SK-N-SH treated with all-trans-retinoic acid at 6 μM for 48 hours (cell line): ENCODE measurements at regions not wholly inside any gene's neighbourhood (a gene's known extent, or its start where the extent isn't known, plus 50 kb on each side); places are given as distances from the start of the nearest gene placed in this dataset.

Source experiments
- ATAC-seq: fragments of 200-7000 bp; cut with Tn5 transposase; 3 replicates; pipeline ENCODE4 v1.9.1; 2020; ENCODE audit warnings: mild to moderate bottlenecking, moderate library complexity
- ARNTL ChIP-seq: fragments of 450-650 bp; formaldehyde crosslinking; IDR thresholded peaks from 2 replicates; pipeline ENCODE4 v1.5.0; 2020; ENCODE audit warnings: low read depth, mild to moderate bottlenecking, moderate library complexity, borderline replicate concordance
- BACH2 ChIP-seq: fragments of 250-450 bp; sonication (Bioruptor Pico); IDR thresholded peaks from 2 replicates; pipeline ENCODE4 v1.9.0; 2021; ENCODE audit warnings: mild to moderate bottlenecking, borderline replicate concordance
- CREB5 ChIP-seq: fragments of 250-450 bp; sonication (Bioruptor Pico); IDR thresholded peaks from 2 replicates; pipeline ENCODE4 v1.5.1; 2020; ENCODE audit warnings: low read depth, mild to moderate bottlenecking, moderate library complexity
- CSDC2 ChIP-seq: fragments of 250-450 bp; sonication (Bioruptor Pico); IDR thresholded peaks from 2 replicates; pipeline ENCODE4 v1.5.0; 2020; ENCODE audit warnings: mild to moderate bottlenecking, moderate library complexity
- ESRRG ChIP-seq: fragments of 250-450 bp; sonication (Bioruptor Pico); IDR thresholded peaks from 2 replicates; pipeline ENCODE4 v1.6.1; 2021; ENCODE audit warnings: mild to moderate bottlenecking
- GLIS3 ChIP-seq: fragments of 250-450 bp; sonication (Bioruptor Pico); IDR thresholded peaks from 2 replicates; pipeline ENCODE4 v1.5.0; 2020; ENCODE audit warnings: mild to moderate bottlenecking, moderate library complexity
- ISL1 ChIP-seq: fragments of 250-450 bp; sonication (Bioruptor Pico); IDR thresholded peaks from 2 replicates; pipeline ENCODE4 v2.1.2; 2022; ENCODE audit warnings: mild to moderate bottlenecking, moderate library complexity
- OSR1 ChIP-seq: fragments of 250-450 bp; sonication (Bioruptor Pico); IDR thresholded peaks from 2 replicates; pipeline ENCODE4 v1.8.0; 2022; ENCODE audit warnings: moderate library complexity, mild to moderate bottlenecking, inconsistent platforms
- PATZ1 ChIP-seq: fragments of 250-450 bp; sonication (Bioruptor Pico); IDR thresholded peaks from 2 replicates; pipeline ENCODE4 v1.8.0; 2020; ENCODE audit warnings: mild to moderate bottlenecking, moderate library complexity, borderline replicate concordance
- PPARA ChIP-seq: fragments of 250-450 bp; sonication (Bioruptor Pico); IDR thresholded peaks from 2 replicates; pipeline ENCODE4 v1.5.0; 2020; ENCODE audit warnings: mild to moderate bottlenecking, borderline replicate concordance
- RARB ChIP-seq: fragments of 250-450 bp; sonication (Bioruptor Pico); IDR thresholded peaks from 2 replicates; pipeline ENCODE4 v1.8.0; 2021; ENCODE audit warnings: mild to moderate bottlenecking, moderate library complexity
- SNAI2 ChIP-seq: fragments of 250-450 bp; sonication (Bioruptor Pico); IDR thresholded peaks from 2 replicates; pipeline ENCODE4 v1.5.0; 2020; ENCODE audit warnings: mild to moderate bottlenecking, moderate library complexity
- TCF4 ChIP-seq: fragments of 250-450 bp; sonication (Bioruptor Pico); IDR thresholded peaks from 2 replicates; pipeline ENCODE4 v1.8.0; 2021; ENCODE audit warnings: mild to moderate bottlenecking, moderate library complexity, borderline replicate concordance
- TOX ChIP-seq: fragments of 250-450 bp; sonication (Bioruptor Pico); IDR thresholded peaks from 2 replicates; pipeline ENCODE4 v1.8.0; 2021; ENCODE audit warnings: mild to moderate bottlenecking, moderate library complexity, borderline replicate concordance
- ZC3H10 ChIP-seq: fragments of 250-450 bp; sonication (Bioruptor Pico); IDR thresholded peaks from 2 replicates; pipeline ENCODE4 v1.5.1; 2021; ENCODE audit warnings: mild to moderate bottlenecking, moderate library complexity
- ZFP3 ChIP-seq: fragments of 250-450 bp; sonication (Bioruptor Pico); IDR thresholded peaks from 2 replicates; pipeline ENCODE4 v1.5.0; 2020; ENCODE audit warnings: mild to moderate bottlenecking, moderate library complexity
- ZFP30 ChIP-seq: fragments of 450-650 bp; formaldehyde crosslinking; IDR thresholded peaks from 2 replicates; pipeline ENCODE4 v1.5.0; 2022; ENCODE audit warnings: mild to moderate bottlenecking, moderate library complexity
- ZNF565 ChIP-seq: fragments of 450-650 bp; formaldehyde crosslinking; conservative IDR thresholded peaks from 2 replicates; pipeline ENCODE4 v1.5.0; 2020; ENCODE audit warnings: low read depth, mild to moderate bottlenecking, moderate library complexity
- ZNF70 ChIP-seq: fragments of 450-650 bp; formaldehyde crosslinking; IDR thresholded peaks from 2 replicates; pipeline ENCODE4 v1.5.0; 2020; ENCODE audit warnings: mild to moderate bottlenecking, moderate library complexity
- ZNF8 ChIP-seq: fragments of 450-650 bp; formaldehyde crosslinking; IDR thresholded peaks from 2 replicates; pipeline ENCODE4 v1.5.0; 2020; ENCODE audit warnings: mild to moderate bottlenecking, moderate library complexity
- TF ChIP-seq, protein P1 (sequence below): fragments of 250-450 bp; sonication (Bioruptor Pico); IDR thresholded peaks from 2 replicates; pipeline ENCODE4 v1.8.0; 2021; ENCODE audit warnings: low read depth, mild to moderate bottlenecking, moderate library complexity, borderline replicate concordance
- TF ChIP-seq, protein P2 (sequence below): fragments of 250-450 bp; sonication (Bioruptor Pico); IDR thresholded peaks from 2 replicates; pipeline ENCODE4 v1.5.1; 2021; ENCODE audit warnings: mild to moderate bottlenecking, moderate library complexity

DNA sequence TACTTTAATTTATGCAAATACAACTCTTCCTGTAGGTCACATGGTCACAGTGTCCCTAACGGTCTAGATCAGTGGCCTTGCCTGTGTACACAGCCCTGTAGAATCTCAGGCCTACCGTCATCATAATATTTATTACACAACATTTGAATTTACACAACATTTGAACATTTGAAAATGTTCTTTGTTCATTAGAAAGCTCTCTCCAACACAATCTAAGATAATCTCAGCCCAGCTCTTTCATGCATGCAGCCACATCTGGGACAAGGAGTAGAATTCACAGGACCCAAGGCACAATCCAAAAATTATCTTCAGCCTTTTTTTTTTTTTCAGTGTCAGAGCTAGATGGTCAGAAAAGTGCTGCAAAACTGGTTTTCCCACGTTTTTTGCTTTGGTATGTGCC lies 892.8 kb downstream of the TFAP2A start:
- no peak for TF ChIP-seq CSDC2 (CRISPR knock-in tag)
- TF ChIP-seq ZFP3 (CRISPR knock-in tag) = no peak
- TF ChIP-seq, protein P1, sequence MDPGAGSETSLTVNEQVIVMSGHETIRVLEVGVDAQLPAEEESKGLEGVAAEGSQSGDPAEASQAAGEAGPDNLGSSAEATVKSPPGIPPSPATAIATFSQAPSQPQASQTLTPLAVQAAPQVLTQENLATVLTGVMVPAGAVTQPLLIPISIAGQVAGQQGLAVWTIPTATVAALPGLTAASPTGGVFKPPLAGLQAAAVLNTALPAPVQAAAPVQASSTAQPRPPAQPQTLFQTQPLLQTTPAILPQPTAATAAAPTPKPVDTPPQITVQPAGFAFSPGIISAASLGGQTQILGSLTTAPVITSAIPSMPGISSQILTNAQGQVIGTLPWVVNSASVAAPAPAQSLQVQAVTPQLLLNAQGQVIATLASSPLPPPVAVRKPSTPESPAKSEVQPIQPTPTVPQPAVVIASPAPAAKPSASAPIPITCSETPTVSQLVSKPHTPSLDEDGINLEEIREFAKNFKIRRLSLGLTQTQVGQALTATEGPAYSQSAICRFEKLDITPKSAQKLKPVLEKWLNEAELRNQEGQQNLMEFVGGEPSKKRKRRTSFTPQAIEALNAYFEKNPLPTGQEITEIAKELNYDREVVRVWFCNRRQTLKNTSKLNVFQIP (CRISPR knock-in tag) = no peak
- no peak for TF ChIP-seq PATZ1 (CRISPR knock-in tag)
- TF ChIP-seq CREB5 (CRISPR knock-in tag) = no peak
- TF ChIP-seq BACH2 (CRISPR knock-in tag) = no peak
- TF ChIP-seq GLIS3 (CRISPR knock-in tag) = no peak
- no peak for TF ChIP-seq ZFP30
- no peak for TF ChIP-seq PPARA (CRISPR knock-in tag)
- TF ChIP-seq ZNF70 (CRISPR knock-in tag) = no peak
- TF ChIP-seq ESRRG = no peak
- TF ChIP-seq TOX = no peak
- no peak for TF ChIP-seq ARNTL (CRISPR knock-in tag)
- TF ChIP-seq OSR1 = no peak
- ATAC-seq = no peak

DNA sequence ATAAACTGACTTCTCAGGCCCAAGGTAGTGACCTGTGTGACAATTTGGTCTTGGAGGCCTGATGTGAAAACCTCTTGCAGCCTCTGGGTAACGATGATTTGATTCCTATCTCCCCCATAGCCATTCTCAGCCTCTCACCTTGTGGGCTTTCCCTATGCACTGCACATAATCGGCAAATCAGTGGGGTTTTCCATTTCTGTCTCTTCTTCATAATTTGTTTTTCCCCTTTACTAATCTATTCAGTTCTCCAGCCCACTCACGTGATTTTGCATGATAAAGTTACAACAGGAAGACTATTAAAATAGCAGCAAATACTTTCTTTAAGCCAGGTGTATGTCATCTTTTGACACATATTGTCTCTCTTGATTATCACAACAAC lies 893.7 kb downstream of the TFAP2A start:
- TF ChIP-seq ZC3H10 (CRISPR knock-in tag) = no peak
- TF ChIP-seq, protein P2, sequence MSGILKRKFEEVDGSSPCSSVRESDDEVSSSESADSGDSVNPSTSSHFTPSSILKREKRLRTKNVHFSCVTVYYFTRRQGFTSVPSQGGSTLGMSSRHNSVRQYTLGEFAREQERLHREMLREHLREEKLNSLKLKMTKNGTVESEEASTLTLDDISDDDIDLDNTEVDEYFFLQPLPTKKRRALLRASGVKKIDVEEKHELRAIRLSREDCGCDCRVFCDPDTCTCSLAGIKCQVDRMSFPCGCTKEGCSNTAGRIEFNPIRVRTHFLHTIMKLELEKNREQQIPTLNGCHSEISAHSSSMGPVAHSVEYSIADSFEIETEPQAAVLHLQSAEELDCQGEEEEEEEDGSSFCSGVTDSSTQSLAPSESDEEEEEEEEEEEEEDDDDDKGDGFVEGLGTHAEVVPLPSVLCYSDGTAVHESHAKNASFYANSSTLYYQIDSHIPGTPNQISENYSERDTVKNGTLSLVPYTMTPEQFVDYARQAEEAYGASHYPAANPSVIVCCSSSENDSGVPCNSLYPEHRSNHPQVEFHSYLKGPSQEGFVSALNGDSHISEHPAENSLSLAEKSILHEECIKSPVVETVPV = no peak
- TF ChIP-seq OSR1 = no peak
- TF ChIP-seq TCF4 (CRISPR knock-in tag) = no peak
- TF ChIP-seq ZNF70 (CRISPR knock-in tag) = no peak
- TF ChIP-seq, protein P1 (CRISPR knock-in tag) = no peak
- TF ChIP-seq TOX = no peak
- TF ChIP-seq ZFP3 (CRISPR knock-in tag) = no peak
- no peak for TF ChIP-seq RARB (CRISPR knock-in tag)
- TF ChIP-seq ESRRG = no peak
- TF ChIP-seq PPARA (CRISPR knock-in tag) = no peak
- TF ChIP-seq ZNF565 = no peak
- TF ChIP-seq CSDC2 (CRISPR knock-in tag) = no peak
- no peak for TF ChIP-seq ZFP30
- TF ChIP-seq ZNF8 (CRISPR knock-in tag) = no peak
- no peak for TF ChIP-seq SNAI2 (CRISPR knock-in tag)
- TF ChIP-seq CREB5 (CRISPR knock-in tag) = no peak
- TF ChIP-seq BACH2 (CRISPR knock-in tag) = no peak
- no peak for TF ChIP-seq ISL1 (CRISPR knock-in tag)
- ATAC-seq = peak; percentile 6; the same call in 1 of the 3 replicates
